COLO668 (cell line): ENCODE measurements at regions not wholly inside any gene's neighbourhood (a gene's known extent, or its start where the extent isn't known, plus 50 kb on each side); places are given as distances from the start of the nearest gene placed in this dataset.

Experiments used
- DNase-seq: peaks from one replicate; lab custom pipeline; 2025; ENCODE audit not compliant: unreplicated experiment; lab: John Stamatoyannopoulos, UW

- DNase-seq = no peak
Measured at GRCh38 chr2:144587306-144587705, 67.4 kb upstream of the ZEB2 start.

GRCh38 chr2:144586476-144586875 lies 66.6 kb upstream of the ZEB2 start:
- no peak for DNase-seq

GRCh38 chr2:144583741-144584453 lies 64.0 kb upstream of the ZEB2 start:
- DNase-seq = no peak

GRCh38 chr2:144583381-144583729 lies 63.4 kb upstream of the ZEB2 start:
- no peak for DNase-seq

- DNase-seq = no peak
Measured at GRCh38 chr2:144582651-144583380, 62.9 kb upstream of the ZEB2 start.

GRCh38 chr2:144580521-144581161 lies 60.7 kb upstream of the ZEB2 start:
- no peak for DNase-seq

GRCh38 chr2:144579556-144579955 lies 59.6 kb upstream of the ZEB2 start:
- no peak for DNase-seq

- no peak for DNase-seq
Measured at GRCh38 chr2:144578099-144578498, 58.2 kb upstream of the ZEB2 start.

- DNase-seq = no peak
Measured at GRCh38 chr2:144572977-144573376, 53.1 kb upstream of the ZEB2 start.

- DNase-seq = no peak
Measured at GRCh38 chr2:144571770-144572169, 51.9 kb upstream of the ZEB2 start.

GRCh38 chr2:144570566-144570965 lies 50.6 kb upstream of the ZEB2 start:
- DNase-seq = no peak
